ENCODE measurements at regions not wholly inside any gene's neighbourhood (a gene's known extent, or its start where the extent isn't known, plus 50 kb on each side); places are given as distances from the start of the nearest gene placed in this dataset.

DNA sequence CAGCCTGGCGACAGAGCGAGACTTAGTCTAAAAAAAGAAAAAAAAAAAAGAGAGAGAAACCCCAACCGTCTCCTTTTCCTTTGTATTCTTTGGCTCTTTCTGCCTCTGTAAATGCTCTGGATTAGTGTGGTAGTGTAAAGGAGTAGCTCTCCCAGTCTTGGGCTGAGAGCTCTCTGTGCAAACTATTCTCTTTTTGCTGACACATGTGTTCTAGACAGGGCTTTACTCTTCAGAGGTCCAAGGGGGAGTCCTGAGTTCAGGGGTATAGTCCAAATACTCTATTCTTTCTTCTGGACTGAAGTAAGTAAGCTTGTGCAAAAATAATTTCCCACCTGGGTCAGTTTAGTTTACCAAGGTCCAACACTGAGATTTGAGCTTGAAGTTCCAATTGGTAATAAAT, 183.8 kb upstream of the KCNK2 start:
- DNase-seq, result no peak
- H3K27me3 ChIP-seq, result no peaks in the 10 kb centered on the region
- TF ChIP-seq POLR2AphosphoS5 (IDR thresholded peaks at IDR 0.05) (no peak), POLR2A (IDR thresholded peaks at IDR 0.05) (no peak), EP300 (IDR thresholded peaks at IDR 0.05) (no peak)
- TF ChIP-seq, protein P1, sequence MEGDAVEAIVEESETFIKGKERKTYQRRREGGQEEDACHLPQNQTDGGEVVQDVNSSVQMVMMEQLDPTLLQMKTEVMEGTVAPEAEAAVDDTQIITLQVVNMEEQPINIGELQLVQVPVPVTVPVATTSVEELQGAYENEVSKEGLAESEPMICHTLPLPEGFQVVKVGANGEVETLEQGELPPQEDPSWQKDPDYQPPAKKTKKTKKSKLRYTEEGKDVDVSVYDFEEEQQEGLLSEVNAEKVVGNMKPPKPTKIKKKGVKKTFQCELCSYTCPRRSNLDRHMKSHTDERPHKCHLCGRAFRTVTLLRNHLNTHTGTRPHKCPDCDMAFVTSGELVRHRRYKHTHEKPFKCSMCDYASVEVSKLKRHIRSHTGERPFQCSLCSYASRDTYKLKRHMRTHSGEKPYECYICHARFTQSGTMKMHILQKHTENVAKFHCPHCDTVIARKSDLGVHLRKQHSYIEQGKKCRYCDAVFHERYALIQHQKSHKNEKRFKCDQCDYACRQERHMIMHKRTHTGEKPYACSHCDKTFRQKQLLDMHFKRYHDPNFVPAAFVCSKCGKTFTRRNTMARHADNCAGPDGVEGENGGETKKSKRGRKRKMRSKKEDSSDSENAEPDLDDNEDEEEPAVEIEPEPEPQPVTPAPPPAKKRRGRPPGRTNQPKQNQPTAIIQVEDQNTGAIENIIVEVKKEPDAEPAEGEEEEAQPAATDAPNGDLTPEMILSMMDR (IDR thresholded peaks at IDR 0.05), result no peak
- H3K27ac ChIP-seq, result no peak overlapping the region
- no peaks in the 10 kb centered on the region for H3K4me1 ChIP-seq
- H3K9me3 ChIP-seq, result no peaks in the 10 kb centered on the region
- 81 to 91% methylated on average over 3 of the region's 3 CpGs for WGBS, 2 donors
- intact Hi-C loops (cut with DNase I), result no loop called here
- H3K4me3 ChIP-seq, result no peak overlapping the region
- no peaks in the 10 kb centered on the region for H3K36me3 ChIP-seq

DNA sequence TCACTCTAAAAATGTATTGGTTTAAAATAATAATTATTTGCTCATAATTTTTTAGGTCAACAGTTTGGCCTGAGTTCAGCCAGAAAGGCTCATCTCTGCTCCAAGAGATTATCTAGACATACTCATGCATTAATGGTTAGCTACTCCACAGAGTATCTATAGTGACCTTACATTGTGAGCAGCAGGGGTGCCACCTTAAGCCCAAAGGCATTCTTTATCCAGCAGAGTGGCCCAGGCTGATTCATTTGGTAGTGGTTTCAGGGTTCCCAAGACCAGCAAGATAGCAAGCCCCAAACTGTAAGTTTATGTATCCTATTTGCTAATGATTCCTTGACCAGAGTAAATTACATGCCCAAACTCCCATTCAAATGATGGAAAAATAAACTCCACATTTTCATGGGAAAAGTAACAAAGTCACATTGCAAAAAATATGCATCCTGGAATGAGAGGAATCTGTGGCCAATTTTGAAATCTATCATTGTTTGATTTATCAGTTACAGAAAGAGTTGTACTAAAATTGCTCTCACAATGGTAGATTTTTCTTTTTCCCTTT, 182.6 kb upstream of the KCNK2 start:
- no peaks in the 10 kb centered on the region for H3K27me3 ChIP-seq
- intact Hi-C loops (cut with DNase I), result no loop called here
- H3K27ac ChIP-seq, result no peak overlapping the region
- no peak for DNase-seq
- TF ChIP-seq POLR2AphosphoS5 (IDR thresholded peaks at IDR 0.05) (no peak), EP300 (IDR thresholded peaks at IDR 0.05) (no peak), POLR2A (IDR thresholded peaks at IDR 0.05) (no peak)
- TF ChIP-seq, protein P1 (IDR thresholded peaks at IDR 0.05), result no peak
- H3K4me1 ChIP-seq, result no peaks in the 10 kb centered on the region
- H3K9me3 ChIP-seq, result no peaks in the 10 kb centered on the region
- H3K36me3 ChIP-seq, result no peaks in the 10 kb centered on the region
- no peak overlapping the region for H3K4me3 ChIP-seq

DNA sequence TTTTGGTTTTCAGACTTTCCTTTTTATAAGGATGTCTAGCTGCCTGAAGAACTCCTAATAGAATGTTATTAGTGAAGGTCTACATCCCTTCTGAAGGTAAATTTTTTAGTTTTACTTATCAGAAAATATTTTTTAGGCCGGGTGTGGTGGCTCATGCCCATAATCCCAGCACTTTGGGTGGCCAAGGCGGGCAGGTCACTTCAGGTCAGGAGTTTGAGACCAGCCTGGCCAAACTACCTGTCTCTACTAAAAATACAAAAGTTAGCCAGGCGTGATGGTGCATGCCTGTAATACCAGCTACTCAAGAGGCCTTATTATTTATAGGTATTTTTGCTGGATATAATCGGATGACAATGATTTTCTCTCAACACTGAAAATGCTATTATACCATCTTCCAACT, 181.9 kb upstream of the KCNK2 start:
- no peak overlapping the region for H3K4me3 ChIP-seq
- no peak for DNase-seq
- WGBS, 2 donors, result 73 to 87% methylated on average over 4 of the region's 4 CpGs
- H3K27me3 ChIP-seq, result no peaks in the 10 kb centered on the region
- H3K9me3 ChIP-seq, result no peaks in the 10 kb centered on the region
- TF ChIP-seq POLR2AphosphoS5 (IDR thresholded peaks at IDR 0.05), result no peak
- no peak for TF ChIP-seq POLR2A (IDR thresholded peaks at IDR 0.05)
- TF ChIP-seq EP300 (IDR thresholded peaks at IDR 0.05), result no peak
- TF ChIP-seq, protein P1 (IDR thresholded peaks at IDR 0.05), result no peak
- no peaks in the 10 kb centered on the region for H3K36me3 ChIP-seq
- intact Hi-C loops (cut with DNase I), result no loop called here
- H3K4me1 ChIP-seq, result no peaks in the 10 kb centered on the region
- no peak overlapping the region for H3K27ac ChIP-seq

DNA sequence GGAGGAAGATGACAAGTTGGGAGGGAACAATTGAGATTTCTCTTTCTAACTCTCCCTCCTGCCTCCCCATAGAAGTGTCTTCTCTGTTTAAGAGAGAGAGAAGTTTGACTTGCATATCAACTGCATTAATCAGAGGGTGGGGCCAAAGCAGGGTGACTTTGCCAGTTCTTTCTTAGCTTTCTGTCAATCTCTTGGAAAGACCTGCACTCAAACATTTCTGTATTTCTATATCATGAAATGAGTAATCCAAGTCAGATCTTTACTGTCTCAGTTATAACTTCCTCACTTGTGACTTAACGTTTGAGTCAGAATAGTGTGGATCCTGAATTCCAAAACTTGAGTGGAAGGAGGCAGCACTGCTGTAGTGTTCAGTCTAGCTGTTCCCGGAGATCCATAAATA, 180.8 kb upstream of the KCNK2 start:
- no peaks in the 10 kb centered on the region for H3K27me3 ChIP-seq
- H3K4me1 ChIP-seq, result no peaks in the 10 kb centered on the region
- 73 to 74% methylated on average over 2 of the region's 2 CpGs for WGBS, 2 donors
- H3K9me3 ChIP-seq, result no peaks in the 10 kb centered on the region
- no peaks in the 10 kb centered on the region for H3K36me3 ChIP-seq
- no peak overlapping the region for H3K4me3 ChIP-seq
- TF ChIP-seq POLR2A (IDR thresholded peaks at IDR 0.05), result no peak
- no peak overlapping the region for H3K27ac ChIP-seq
- intact Hi-C loops (cut with DNase I), result no loop called here
- DNase-seq, result no peak

DNA sequence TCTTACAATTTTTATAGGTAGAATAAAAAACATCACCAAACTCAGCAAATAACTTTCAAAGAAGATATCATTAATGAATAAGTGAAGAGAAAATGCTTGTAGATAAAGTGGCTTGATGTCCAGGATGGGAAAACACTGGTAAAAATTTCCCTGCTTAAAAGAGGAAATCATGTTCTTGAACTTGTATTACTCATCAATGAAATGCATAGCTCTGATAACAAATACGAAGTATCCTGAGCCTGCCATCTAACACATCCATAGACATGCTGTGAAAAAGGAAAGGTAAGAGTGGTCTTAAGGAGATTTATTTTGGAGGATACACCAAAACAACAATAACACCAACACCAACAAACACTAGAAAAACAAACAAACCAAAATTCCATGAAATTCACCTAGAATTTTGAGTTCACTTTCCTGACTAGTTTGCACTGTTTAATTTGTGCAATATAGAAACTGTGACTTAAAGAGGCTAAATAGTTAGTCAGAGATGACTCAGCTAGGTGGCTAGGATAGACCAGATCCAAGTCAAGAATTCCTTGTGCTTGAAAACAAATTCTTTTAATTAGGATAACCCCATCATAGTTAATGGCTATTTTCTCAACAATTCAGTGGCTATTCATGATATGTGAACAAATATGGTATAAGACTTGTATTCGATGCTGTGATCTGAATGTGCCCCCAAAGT, 179.8 kb upstream of the KCNK2 start:
- no peak for DNase-seq
- no peaks in the 10 kb centered on the region for H3K4me1 ChIP-seq
- no peak overlapping the region for H3K27ac ChIP-seq
- TF ChIP-seq POLR2A (IDR thresholded peaks at IDR 0.05) (no peak), POLR2AphosphoS5 (IDR thresholded peaks at IDR 0.05) (no peak), EP300 (IDR thresholded peaks at IDR 0.05) (no peak)
- TF ChIP-seq, protein P1 (IDR thresholded peaks at IDR 0.05), result no peak
- no peaks in the 10 kb centered on the region for H3K36me3 ChIP-seq
- intact Hi-C loops (cut with DNase I), result no loop called here
- no peaks in the 10 kb centered on the region for H3K27me3 ChIP-seq
- H3K4me3 ChIP-seq, result no peak overlapping the region
- no peaks in the 10 kb centered on the region for H3K9me3 ChIP-seq
- 82 to 89% methylated on average over 2 of the region's 2 CpGs for WGBS, 2 donors

Data from sigmoid colon (tissue), 6 donors.